HG03342 (cell line): ENCODE measurements at regions not wholly inside any gene's neighbourhood (a gene's known extent, or its start where the extent isn't known, plus 50 kb on each side); places are given as distances from the start of the nearest gene placed in this dataset.

ENCODE experiments used
- ATAC-seq: cut with Tn5 transposase; IDR thresholded peaks from one replicate; pipeline ENCODE4 v1.9.1; 2021; ENCODE audit warnings: mild to moderate bottlenecking, moderate library complexity; ENCODE audit not compliant: unreplicated experiment

DNA sequence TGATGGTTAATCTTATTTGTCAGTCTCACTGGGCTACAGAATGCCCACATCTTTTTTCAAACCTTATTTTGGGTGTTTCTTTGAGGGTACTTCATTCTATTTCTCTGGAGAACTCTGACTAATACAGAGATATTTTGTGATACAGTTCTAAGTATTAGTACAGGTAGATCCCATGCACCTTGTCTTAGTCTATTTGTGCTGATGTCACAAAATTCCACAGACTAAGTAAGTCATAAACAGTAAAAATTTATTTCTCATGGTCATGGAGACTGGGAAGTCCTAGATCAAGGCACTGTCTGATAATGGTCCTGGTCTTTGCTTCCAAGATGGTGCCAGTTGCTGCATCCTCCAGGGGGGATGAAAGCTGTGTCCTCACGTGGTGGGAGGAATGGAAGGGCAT is 68.6 kb upstream of the EPHA4 start:
- no peak for ATAC-seq

DNA sequence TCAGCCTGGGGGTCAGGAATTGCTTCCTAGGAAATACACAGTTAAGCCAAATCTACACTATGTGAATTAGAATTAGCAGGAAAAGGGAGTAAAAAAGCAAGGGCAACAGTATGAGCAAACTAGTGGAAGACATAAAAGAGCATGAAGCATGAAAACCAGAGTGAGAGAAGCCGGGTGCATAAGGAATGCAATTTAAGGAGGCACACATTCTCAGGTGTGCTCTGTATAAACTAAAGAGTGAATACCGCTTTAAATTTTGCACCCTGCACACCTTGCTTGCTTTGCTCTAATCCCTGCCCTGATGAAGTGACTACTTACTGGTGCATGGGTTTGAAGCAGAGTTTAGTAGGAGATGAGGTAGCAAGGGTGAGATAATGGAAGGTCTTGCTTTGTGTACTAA is 65.7 kb upstream of the EPHA4 start:
- no peak for ATAC-seq

DNA sequence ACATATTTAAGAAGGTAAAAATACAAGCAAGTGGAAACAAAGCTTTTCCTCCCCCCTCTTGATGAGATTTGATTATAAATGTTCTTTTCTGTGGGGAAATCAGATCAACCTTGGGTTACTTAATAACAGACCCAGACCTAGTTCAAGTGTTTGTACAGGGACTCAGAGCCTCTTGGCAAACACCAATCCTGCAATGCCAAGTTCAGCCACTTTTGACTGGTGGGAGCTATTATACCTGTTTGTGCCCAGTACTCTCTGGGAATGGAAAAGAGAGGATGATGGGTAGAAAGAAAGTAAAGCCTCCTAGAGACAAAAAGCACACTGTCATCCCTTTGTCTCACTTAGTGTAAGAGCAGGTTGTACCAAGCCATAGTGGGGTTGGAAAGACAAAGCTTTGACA is 63.8 kb upstream of the EPHA4 start:
- ATAC-seq = no peak

DNA sequence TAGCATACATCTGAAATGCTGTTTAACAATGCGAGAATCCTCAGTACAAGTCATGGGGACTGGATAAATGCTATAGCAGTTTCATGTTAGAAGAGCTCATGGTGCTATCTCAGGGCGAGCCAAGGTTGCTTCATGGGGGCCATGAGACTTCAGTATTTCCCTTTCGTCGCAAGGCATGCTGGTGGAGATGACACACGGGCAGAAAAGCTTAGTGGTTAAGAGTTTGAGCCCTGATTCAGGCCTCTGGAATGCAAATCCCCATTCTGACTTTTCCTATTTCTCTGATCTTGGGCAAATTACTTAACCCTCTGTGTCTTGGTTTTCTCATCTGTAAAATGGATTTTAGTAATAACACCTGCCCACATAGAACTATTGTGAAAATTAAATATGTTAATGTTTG is 57.4 kb upstream of the EPHA4 start:
- no peak for ATAC-seq

DNA sequence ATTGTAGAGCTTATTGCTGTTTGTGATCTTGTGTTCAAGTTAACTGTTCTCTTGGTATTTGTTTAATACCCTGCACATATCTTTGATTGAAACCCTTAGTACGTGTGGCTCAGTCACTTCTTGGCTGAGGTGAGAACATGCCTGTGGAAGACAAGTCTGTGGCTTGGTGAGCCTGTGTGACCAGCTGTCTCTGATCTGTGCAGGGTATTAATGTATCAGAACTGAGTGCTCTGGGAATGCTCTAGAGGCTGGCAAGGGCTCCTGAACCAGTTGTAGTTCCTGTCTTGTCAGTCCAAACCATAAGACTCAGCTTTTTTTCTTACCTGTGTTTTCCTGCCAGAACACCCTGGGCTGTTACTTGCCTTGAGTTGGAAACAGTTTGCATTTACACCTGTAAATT is 52.4 kb upstream of the EPHA4 start:
- no peak for ATAC-seq
